ENCODE measurements at regions not wholly inside any gene's neighbourhood (a gene's known extent, or its start where the extent isn't known, plus 50 kb on each side); places are given as distances from the start of the nearest gene placed in this dataset.
"Not testable (repeated sequence)": the region's sequence is repeated elsewhere in the genome, so short reads cannot be mapped to it uniquely, and the experiment has no call there.

- ATAC-seq: no peak
- DNase-seq (ENCODE audit: low spot score): no peak
These were observed 189.0 kb upstream of the HES1 start for GRCh38 chr3:193946945-193947344.

GRCh38 chr3:193947596-193947995, 188.4 kb upstream of the HES1 start:
- no peak for ATAC-seq
- DNase-seq (ENCODE audit: low spot score): no peak

DNA sequence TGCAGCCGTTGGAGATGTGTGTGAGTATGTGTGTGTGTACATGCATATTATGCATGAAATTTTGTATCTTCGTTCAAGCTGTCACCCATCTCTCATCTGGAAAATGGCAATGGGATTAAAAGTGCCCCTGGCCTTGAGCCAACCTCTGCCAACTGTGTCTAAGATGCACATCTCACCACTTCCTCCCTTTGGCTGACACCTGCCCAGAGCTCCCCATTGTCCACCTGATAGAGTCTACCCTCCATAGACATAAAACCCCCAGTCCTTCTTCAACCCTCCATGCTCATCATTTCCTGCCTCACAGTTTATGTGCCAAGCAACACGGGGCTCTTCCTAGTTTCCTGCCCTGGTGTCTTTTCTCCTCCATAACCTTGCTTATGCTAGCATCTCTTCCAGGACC, 187.5 kb upstream of the HES1 start:
- DNase-seq (ENCODE audit: low spot score) (no peak), ATAC-seq (no peak)

DNA sequence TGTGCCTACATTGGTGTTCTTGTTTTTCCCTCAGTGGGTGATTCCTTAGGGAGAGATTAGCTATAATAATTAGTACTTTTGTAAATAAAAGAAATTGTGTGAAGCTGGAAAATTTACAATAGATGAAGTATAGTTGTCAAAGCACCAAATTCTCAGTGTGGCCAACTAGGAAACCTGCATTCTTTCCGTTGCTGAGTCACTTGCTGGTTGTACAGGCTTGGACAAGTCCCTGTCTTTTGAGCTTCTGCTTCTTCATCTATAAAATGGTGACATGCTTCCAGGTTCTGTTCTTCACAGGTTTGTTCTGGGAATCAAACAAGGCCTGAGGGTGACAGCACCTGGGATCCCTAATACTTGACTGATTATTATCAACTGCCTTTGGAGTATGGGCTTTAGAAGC, 184.1 kb upstream of the HES1 start:
- ATAC-seq: no peak
- DNase-seq (ENCODE audit: low spot score): no peak

GRCh38 chr3:193954752-193955151, 181.2 kb upstream of the HES1 start:
- DNase-seq (ENCODE audit: low spot score) (no peak), ATAC-seq (no peak)

DNA sequence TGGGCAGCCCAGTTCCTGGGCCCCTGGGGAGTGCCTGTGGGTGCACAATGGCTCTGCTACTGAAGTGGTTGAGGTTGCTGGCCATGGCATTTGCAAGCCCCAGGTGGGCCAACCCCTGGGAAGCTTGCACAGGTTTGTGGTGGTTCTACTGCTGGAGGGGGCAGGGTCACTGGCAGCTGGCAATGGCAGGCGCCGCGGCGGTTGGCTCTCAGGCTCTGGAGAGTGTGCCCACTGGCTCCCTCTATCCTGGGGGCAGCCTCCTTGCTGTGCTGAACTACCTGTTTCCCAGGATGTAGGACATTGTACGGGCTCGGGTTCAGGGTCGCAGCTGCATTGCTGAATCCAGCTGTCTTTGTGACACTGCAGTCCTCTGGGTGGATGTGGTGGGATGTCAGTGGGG, 180.2 kb upstream of the HES1 start:
- ATAC-seq (no peak), DNase-seq (ENCODE audit: low spot score) (no peak)

DNA sequence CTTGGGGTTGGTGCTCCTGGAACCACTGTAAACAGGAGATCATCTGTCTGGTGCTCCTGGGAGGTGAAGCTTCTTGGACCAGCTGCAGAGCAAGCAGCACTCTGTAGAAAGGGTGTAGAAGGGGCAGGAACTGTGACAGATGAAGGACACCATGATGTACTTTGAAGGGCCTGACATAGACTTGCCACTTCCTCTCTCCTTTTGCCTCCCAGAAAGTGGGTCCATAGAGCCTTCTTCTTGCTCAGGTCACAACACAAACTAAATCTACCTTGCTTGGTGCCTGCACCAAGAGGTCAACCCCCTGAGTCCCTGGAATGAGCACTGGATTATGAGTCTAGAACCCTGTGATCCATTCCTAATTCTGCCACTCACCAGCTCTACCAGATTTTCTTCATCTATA, 176.1 kb upstream of the HES1 start:
- ATAC-seq: no peak
- no peak for DNase-seq (ENCODE audit: low spot score)

- ATAC-seq (no peak), DNase-seq (ENCODE audit: low spot score) (no peak)
These were observed 175.3 kb upstream of the HES1 start for GRCh38 chr3:193960487-193961274.

GRCh38 chr3:193962986-193963685, 172.8 kb upstream of the HES1 start:
- no peak for ATAC-seq
- no peak for DNase-seq (ENCODE audit: low spot score)

- ATAC-seq: no peak
- DNase-seq (ENCODE audit: low spot score): no peak
These were observed 172.0 kb upstream of the HES1 start for GRCh38 chr3:193963808-193964516.

GRCh38 chr3:193964517-193964880, 171.4 kb upstream of the HES1 start:
- ATAC-seq (peak; percentile 18), DNase-seq (ENCODE audit: low spot score) (no peak)

GRCh38 chr3:193968380-193968974, 167.5 kb upstream of the HES1 start:
- ATAC-seq (no peak), DNase-seq (ENCODE audit: low spot score) (no peak)

- DNase-seq (ENCODE audit: low spot score): not testable (repeated sequence)
- peak; percentile 96 for ATAC-seq
These were observed 165.7 kb upstream of the HES1 start for GRCh38 chr3:193970131-193970772.

GRCh38 chr3:193970773-193971206, 165.2 kb upstream of the HES1 start:
- ATAC-seq (no peak), DNase-seq (ENCODE audit: low spot score) (no peak)

- no peak for ATAC-seq
- no peak for DNase-seq (ENCODE audit: low spot score)
These were observed 164.6 kb upstream of the HES1 start for GRCh38 chr3:193971261-193971751.

DNA sequence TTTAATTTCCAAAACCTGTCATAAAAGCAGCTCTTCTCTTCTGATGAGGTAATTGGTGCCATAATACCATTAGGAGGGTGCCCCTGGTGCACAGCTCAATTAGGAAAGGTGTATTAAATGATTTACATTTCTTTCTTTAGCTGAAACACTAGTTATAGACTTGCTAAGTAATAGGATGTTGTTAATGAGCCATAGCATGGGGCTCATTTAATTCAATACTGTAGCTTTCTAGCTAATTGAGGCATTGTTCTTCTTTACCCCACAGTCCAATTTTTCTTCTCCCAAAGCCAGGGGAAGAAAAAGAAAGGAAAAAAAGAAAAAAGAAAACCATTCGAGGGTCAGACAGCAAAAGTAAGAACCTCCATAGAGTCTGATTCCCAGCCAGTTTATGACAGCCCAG, 164.0 kb upstream of the HES1 start:
- no peak for DNase-seq (ENCODE audit: low spot score)
- no peak for ATAC-seq

DNA sequence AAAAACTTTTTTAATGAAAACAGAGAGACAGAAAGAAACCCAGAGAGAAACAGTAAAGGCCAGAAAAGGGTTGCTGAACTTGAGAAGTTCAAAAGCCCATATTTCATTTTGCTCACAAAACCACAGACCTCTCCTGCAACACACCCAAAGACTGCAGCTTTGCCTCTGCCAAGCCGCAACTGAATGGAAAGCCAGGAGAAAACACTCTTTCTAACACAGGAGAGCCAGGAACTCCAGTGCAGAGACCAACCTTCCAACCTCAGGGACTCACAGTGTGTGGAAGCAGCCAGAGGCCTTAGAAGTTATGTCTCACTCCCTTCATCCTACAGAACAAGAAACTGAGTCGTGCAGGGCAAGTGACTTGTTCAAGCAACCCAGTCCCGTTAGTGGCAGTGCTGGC, 163.1 kb upstream of the HES1 start:
- ATAC-seq (no peak), DNase-seq (ENCODE audit: low spot score) (no peak)

DNA sequence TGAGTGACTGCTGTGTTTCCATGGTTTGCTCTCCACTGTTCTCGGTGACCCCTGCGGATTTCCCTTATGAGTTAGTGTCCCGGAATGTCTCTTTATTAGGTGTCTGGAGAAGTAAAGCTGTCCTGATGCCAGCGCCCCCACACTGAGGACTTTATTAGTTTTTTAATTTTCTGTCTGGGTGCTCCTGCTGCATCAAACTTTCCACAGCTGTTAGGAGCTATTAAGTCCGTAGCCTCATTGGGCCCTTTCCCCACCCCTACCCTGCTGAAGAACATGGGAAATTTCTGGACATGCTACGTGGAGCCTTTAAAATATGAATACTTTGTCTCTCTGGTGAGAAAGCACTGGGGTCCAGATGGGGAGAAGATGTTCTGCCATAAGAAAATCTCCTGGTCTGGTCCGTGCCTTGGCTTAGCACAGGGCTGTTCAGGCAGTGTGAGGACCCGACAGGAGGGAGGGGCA, 161.7 kb upstream of the HES1 start:
- DNase-seq (ENCODE audit: low spot score) (no peak), ATAC-seq (no peak)

- ATAC-seq (peak; percentile 58), DNase-seq (ENCODE audit: low spot score) (no peak)
These were observed 161.0 kb upstream of the HES1 start for GRCh38 chr3:193974671-193975535.

DNA sequence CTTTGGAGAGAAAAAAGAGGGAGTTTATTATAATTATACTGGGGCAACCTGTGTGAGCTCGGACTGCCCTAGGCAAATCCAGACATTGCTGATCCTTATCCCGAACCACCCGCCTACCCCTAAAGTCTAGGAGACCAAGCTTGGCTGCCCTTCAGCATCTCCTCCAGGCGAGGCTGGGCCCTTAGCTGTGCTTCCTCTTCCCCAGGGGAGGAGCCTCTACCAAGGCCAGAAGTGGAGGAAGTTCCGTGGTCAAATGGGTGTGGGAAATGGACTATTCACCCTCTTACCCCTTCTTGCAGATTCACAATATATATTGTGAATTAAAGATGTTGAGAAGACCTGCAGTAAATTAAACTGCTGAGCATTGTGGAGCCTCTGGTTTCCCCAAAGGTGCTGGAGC, 158.3 kb upstream of the HES1 start:
- DNase-seq (ENCODE audit: low spot score) (no peak), ATAC-seq (peak; percentile 31)
